ENCODE measurements at regions not wholly inside any gene's neighbourhood (a gene's known extent, or its start where the extent isn't known, plus 50 kb on each side); places are given as distances from the start of the nearest gene placed in this dataset.
"Not testable (repeated sequence)": the region's sequence is repeated elsewhere in the genome, so short reads cannot be mapped to it uniquely, and the experiment has no call there.

DNA sequence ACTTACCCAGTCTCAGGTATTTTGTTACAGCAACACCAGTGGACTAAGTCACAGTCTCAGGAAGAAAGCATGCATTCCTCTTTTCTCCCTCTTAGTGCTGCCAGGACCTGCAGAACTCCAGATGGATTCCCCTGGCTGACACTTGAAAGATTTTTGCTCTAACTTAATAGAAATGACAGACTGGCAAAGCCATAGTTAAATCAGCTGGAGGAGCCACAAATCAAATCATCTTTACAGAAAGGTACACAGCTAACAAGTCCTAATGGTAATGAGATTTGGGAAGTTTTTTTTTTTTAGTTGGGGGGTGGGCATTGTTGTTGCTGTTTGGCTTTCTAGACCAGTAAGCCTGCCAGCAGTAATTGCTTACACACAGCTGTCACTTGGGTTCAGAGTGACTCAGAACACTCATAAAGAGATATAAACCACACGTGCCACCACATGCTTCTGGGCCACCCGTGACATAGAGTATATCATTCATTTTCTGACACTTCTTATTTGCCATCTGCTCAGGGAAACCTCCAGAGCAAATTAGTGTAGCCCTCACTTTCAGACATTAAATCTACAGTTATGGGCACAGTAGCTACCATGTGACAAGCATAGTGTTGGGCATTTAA, 72.4 kb downstream of the FH start:
- H3K27ac ChIP-seq, result no peak overlapping the region
- H3K9me3 ChIP-seq, result no peaks in the 10 kb centered on the region
- TF ChIP-seq, protein P1, sequence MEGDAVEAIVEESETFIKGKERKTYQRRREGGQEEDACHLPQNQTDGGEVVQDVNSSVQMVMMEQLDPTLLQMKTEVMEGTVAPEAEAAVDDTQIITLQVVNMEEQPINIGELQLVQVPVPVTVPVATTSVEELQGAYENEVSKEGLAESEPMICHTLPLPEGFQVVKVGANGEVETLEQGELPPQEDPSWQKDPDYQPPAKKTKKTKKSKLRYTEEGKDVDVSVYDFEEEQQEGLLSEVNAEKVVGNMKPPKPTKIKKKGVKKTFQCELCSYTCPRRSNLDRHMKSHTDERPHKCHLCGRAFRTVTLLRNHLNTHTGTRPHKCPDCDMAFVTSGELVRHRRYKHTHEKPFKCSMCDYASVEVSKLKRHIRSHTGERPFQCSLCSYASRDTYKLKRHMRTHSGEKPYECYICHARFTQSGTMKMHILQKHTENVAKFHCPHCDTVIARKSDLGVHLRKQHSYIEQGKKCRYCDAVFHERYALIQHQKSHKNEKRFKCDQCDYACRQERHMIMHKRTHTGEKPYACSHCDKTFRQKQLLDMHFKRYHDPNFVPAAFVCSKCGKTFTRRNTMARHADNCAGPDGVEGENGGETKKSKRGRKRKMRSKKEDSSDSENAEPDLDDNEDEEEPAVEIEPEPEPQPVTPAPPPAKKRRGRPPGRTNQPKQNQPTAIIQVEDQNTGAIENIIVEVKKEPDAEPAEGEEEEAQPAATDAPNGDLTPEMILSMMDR (IDR thresholded peaks at IDR 0.05), result no peak
- no peaks in the 10 kb centered on the region for H3K36me3 ChIP-seq
- no peak for DNase-seq (ENCODE audit: low spot score in 2 of 2)
- no peaks in the 10 kb centered on the region for H3K4me1 ChIP-seq
- H3K4me3 ChIP-seq, result no peak overlapping the region
- intact Hi-C loops (cut with DNase I), result no loop called here
- no peaks in the 10 kb centered on the region for H3K27me3 ChIP-seq

DNA sequence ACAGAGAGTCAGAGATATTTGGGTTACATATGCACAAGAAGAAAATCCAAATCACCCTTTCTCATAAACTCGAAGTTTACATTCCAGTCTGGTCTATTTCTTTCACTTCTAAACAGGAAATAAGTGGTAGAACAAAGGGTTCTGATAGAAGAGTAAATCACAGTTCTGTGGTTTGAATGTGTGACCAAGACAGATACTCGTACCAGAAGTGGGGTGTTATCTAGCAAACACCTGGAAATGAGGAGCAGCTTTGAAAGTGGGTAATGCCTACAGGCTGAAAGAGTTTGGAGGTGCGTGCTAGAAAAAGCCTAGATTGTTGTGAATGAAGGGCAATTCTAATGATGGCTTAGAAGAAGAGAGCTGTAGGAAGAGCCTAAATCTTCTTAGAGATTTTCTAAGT, 74.7 kb downstream of the FH start:
- H3K27ac ChIP-seq, result no peak overlapping the region
- H3K9me3 ChIP-seq, result no peaks in the 10 kb centered on the region
- no peak overlapping the region for H3K4me3 ChIP-seq
- intact Hi-C loops (cut with DNase I), result no loop called here
- no peaks in the 10 kb centered on the region for H3K4me1 ChIP-seq
- no peak for DNase-seq (ENCODE audit: low spot score in 2 of 2)
- H3K27me3 ChIP-seq, result no peaks in the 10 kb centered on the region
- no peaks in the 10 kb centered on the region for H3K36me3 ChIP-seq
- TF ChIP-seq, protein P1 (IDR thresholded peaks at IDR 0.05), result no peak

DNA sequence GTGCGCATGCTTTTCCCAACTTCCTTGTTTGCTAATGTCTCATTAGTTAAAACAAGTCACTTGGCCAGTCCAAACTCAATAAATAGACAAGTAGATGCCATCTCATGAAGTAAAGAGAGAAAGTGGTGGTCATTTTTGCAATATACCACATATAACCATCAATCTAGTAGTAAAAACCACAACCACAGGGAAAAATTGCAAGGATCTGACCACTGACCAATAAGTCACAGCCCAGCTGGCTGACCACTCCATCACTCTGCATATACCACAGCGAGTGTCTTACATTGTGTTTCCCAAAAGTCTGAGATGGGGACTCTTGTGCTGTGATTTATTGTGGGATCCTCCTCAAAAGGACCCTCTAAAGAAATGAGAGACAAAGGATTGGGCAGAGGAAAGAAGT, 76.0 kb downstream of the FH start:
- H3K36me3 ChIP-seq, result no peaks in the 10 kb centered on the region
- intact Hi-C loops (cut with DNase I), result no loop called here
- H3K27ac ChIP-seq, result no peak overlapping the region
- TF ChIP-seq, protein P1 (IDR thresholded peaks at IDR 0.05), result no peak
- H3K4me1 ChIP-seq, result no peaks in the 10 kb centered on the region
- H3K4me3 ChIP-seq, result no peak overlapping the region
- DNase-seq (ENCODE audit: low spot score in 2 of 2), result no peak
- no peaks in the 10 kb centered on the region for H3K9me3 ChIP-seq
- H3K27me3 ChIP-seq, result no peaks in the 10 kb centered on the region

DNA sequence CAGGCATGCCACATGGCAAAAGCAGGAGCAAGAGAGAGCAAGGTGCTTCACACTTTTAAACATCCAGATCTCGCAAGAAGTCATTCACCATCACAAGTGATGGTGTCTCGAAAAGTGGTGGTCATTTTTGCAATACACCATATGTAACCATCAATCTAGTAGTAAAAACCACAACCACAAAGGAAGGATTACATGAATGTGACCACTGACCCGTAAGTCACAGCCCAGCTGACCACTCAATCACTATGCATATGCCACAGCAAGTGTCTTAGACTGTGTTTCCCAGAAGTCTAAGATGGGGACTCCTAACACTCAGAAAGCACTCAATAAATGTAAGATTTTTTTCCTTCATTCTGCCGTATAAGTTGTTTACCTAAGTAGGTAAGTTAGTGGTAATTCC, 76.9 kb downstream of the FH start:
- Histone ChIP-seq H3K27ac (no peak overlapping the region), H3K4me1 (no peaks in the 10 kb centered on the region), H3K9me3 (no peaks in the 10 kb centered on the region), H3K27me3 (no peaks in the 10 kb centered on the region), H3K4me3 (no peak overlapping the region), H3K36me3 (no peaks in the 10 kb centered on the region)
- intact Hi-C loops (cut with DNase I), result no loop called here
- TF ChIP-seq, protein P1 (IDR thresholded peaks at IDR 0.05), result no peak
- DNase-seq (ENCODE audit: low spot score in 2 of 2), result no peak

DNA sequence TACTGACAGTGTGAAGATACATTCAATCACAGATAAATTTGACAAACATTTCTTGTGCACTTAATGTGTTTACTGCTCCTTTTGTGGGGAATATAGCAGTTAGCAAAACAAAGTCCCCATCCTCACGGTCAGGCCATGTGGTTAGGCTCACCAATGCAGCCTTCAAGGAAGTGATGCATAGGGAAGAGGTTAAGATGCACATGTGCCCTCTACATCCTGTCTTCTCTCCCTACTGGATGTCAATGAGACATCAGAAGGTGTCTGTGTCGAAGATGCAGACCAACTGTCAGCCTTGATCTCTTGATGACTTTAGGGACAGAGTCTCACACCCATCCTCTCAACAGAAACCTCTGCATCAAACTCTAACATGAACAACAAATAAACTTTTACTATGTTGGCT, 78.7 kb downstream of the FH start:
- Histone ChIP-seq H3K4me3 (no peak overlapping the region), H3K4me1 (no peaks in the 10 kb centered on the region), H3K9me3 (no peaks in the 10 kb centered on the region), H3K36me3 (no peaks in the 10 kb centered on the region), H3K27ac (no peak overlapping the region), H3K27me3 (no peaks in the 10 kb centered on the region)
- TF ChIP-seq, protein P1 (IDR thresholded peaks at IDR 0.05), result no peak
- DNase-seq (ENCODE audit: low spot score in 2 of 2), result no peak
- intact Hi-C loops (cut with DNase I), result no loop called here

DNA sequence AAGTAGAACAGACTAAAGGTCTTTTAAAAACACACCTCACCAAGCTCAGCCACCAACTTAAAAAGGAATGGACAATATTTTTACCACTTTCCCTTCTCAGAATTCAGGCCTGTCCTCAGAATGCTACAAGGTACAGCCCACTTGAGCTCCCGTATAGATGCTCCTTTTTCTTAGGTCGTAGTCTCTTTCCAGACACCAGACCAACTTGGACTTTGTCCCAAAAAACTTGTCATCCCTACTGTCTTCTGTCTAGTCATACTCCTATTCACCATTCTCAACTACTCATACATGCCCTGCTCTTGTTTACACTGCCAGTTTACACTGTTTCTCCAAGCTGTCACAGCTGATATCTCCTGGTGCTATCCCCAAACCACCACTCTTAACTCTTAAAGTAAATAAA, 80.9 kb downstream of the FH start:
- DNase-seq (ENCODE audit: low spot score in 2 of 2); H3K36me3 ChIP-seq; H3K27me3 ChIP-seq; H3K27ac ChIP-seq; H3K4me3 ChIP-seq; intact Hi-C loops (cut with DNase I); H3K9me3 ChIP-seq; H3K4me1 ChIP-seq: not testable (repeated sequence)
